Caco-2 (cell line): ENCODE measurements at regions not wholly inside any gene's neighbourhood (a gene's known extent, or its start where the extent isn't known, plus 50 kb on each side); places are given as distances from the start of the nearest gene placed in this dataset.

Source experiments
- BruUV-seq: library from RNA; stranded (reverse); fragments of 400-500 nt; replicated peaks from 2 replicates; lab custom pipeline; 2021; lab: Mats Ljungman, UMichigan
- CTCF ChIA-PET: fragments of 300-600 bp; sonication (Branson Sonifier 250); formaldehyde crosslinking; loops from one replicate; lab custom pipeline; 2022; ENCODE audit warnings: antibody characterized with exemption; lab: Charles Lee
- POLR2A ChIA-PET: fragments of 300-600 bp; sonication (Branson Sonifier 250); formaldehyde crosslinking; loops from one replicate; lab custom pipeline; 2022; ENCODE audit warnings: antibody characterized with exemption; lab: Charles Lee
- DNase-seq, 2 experiments: peaks; one replicate each; pipeline versions ENCODE4 v3.0.0 to v3.0.0-alpha.2; 2020 to 2022
- H3K27me3 ChIP-seq: replicated peaks from 2 replicates; pipeline ENCODE4 v1.6.0; 2011; ENCODE audit warnings: low read length; ENCODE audit not compliant: control insufficient read depth, insufficient read depth
- H3K36me3 ChIP-seq: 2 replicates; pipeline ENCODE4 v1.5.1; 2011; ENCODE audit warnings: low read length; ENCODE audit not compliant: control insufficient read depth, insufficient read depth
- H3K4me1 ChIP-seq: fragments of 250-450 bp; sonication (Bioruptor Pico); 2 replicates; pipeline ENCODE4 v1.5.1; 2020; ENCODE audit warnings: mild to moderate bottlenecking
- H3K4me3 ChIP-seq: 2 replicates; pipeline ENCODE4 v1.5.1; 2011; ENCODE audit warnings: low read depth, mild to moderate bottlenecking, control low read depth, low read length
- H3K9me3 ChIP-seq: fragments of 250-450 bp; sonication (Bioruptor Pico); 2 replicates; pipeline ENCODE4 v1.5.1; 2020; ENCODE audit warnings: mild to moderate bottlenecking, moderate library complexity
- H3K27ac Mint-ChIP-seq: one replicate; pipeline ENCODE4 v1.8.0; 2022; ENCODE audit warnings: mixed read lengths; ENCODE audit not compliant: unreplicated experiment
- H3K27me3 Mint-ChIP-seq: one replicate; pipeline ENCODE4 v1.8.0; 2022; ENCODE audit warnings: mixed read lengths; ENCODE audit not compliant: insufficient read depth, unreplicated experiment
- H3K36me3 Mint-ChIP-seq: one replicate; pipeline ENCODE4 v1.8.0; 2022; ENCODE audit warnings: mild to moderate bottlenecking, mixed read lengths; ENCODE audit not compliant: insufficient read depth, unreplicated experiment
- H3K4me1 Mint-ChIP-seq: one replicate; pipeline ENCODE4 v1.8.0; 2022; ENCODE audit warnings: low read depth, mixed read lengths; ENCODE audit not compliant: unreplicated experiment
- H3K4me3 Mint-ChIP-seq: one replicate; pipeline ENCODE4 v1.8.0; 2022; ENCODE audit warnings: mild to moderate bottlenecking, moderate library complexity, mixed read lengths; ENCODE audit not compliant: unreplicated experiment
- H3K9me3 Mint-ChIP-seq: one replicate; pipeline ENCODE4 v1.8.0; 2022; ENCODE audit warnings: mixed read lengths; ENCODE audit not compliant: unreplicated experiment
- intact Hi-C: fragments of 100-400 bp; cut with micrococcal nuclease; formaldehyde crosslinking; loops from one replicate; pipeline ENCODE4 v1.10.0; 2022; ENCODE audit not compliant: unreplicated experiment
- TF ChIP-seq, protein P1 (sequence below), 2 experiments: fragments of 200-600 bp in 1 of 2; IDR thresholded peaks; 1 replicate in 1 of 2; 2 replicates in 1 of 2; pipeline versions ENCODE4 v1.5.1 to v1.8.0; 2011 to 2022; ENCODE audit warnings: antibody characterized with exemption in 1 of 2, control low read depth in 1 of 2, inconsistent platforms in 1 of 2, low read depth in 1 of 2, low read length in 1 of 2, mild to moderate bottlenecking in 1 of 2, moderate library complexity in 1 of 2; ENCODE audit not compliant: insufficient read depth in 1 of 2, severe bottlenecking in 1 of 2, unreplicated experiment in 1 of 2

DNA sequence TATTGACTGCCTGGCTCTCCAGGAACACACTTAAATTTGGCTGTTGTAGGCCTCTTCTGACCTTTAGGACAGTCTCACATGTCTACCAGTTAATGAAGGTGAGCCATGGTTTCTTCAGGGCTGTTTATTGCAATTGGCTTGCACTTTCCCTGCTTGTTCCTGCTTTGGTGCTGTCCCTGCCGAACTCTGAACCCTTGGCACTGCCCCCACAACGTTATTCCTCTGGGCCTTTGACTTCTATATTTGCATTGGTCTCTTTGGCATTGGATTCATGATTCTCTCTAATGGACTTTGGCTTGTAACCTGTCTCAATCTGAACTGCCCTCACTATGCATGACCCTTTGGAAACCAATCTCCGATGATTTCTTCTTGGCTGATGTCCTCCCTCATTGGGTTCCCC lies 299.4 kb downstream of the UTP18 start:
- TF ChIP-seq, protein P1, sequence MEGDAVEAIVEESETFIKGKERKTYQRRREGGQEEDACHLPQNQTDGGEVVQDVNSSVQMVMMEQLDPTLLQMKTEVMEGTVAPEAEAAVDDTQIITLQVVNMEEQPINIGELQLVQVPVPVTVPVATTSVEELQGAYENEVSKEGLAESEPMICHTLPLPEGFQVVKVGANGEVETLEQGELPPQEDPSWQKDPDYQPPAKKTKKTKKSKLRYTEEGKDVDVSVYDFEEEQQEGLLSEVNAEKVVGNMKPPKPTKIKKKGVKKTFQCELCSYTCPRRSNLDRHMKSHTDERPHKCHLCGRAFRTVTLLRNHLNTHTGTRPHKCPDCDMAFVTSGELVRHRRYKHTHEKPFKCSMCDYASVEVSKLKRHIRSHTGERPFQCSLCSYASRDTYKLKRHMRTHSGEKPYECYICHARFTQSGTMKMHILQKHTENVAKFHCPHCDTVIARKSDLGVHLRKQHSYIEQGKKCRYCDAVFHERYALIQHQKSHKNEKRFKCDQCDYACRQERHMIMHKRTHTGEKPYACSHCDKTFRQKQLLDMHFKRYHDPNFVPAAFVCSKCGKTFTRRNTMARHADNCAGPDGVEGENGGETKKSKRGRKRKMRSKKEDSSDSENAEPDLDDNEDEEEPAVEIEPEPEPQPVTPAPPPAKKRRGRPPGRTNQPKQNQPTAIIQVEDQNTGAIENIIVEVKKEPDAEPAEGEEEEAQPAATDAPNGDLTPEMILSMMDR (IDR thresholded peaks at IDR 0.05; ENCODE audit: insufficient read depth in 1 of 2, low read depth in 1 of 2, low read length in 1 of 2, severe bottlenecking in 1 of 2, unreplicated experiment in 1 of 2): no peak
- H3K4me1 Mint-ChIP-seq: no peaks in the 10 kb centered on the region
- H3K9me3 Mint-ChIP-seq: no peaks in the 10 kb centered on the region
- intact Hi-C loops: no loop called here
- Histone ChIP-seq H3K4me1 (no peaks in the 10 kb centered on the region), H3K4me3 (no peak overlapping the region), H3K9me3 (no peaks in the 10 kb centered on the region; the same call in 1 of the 2 replicates), H3K36me3 (no peaks in the 10 kb centered on the region), H3K27me3 (peaks cover 3% of the 10 kb centered on the region)
- BruUV-seq: no TSS peak
- H3K36me3 Mint-ChIP-seq: no peaks in the 10 kb centered on the region
- POLR2A ChIA-PET: no interaction called here
- no peak overlapping the region for H3K27ac Mint-ChIP-seq
- peaks cover 32% of the 10 kb centered on the region for H3K27me3 Mint-ChIP-seq
- no peak for DNase-seq
- no peak overlapping the region for H3K4me3 Mint-ChIP-seq
- CTCF ChIA-PET: no interaction called here

DNA sequence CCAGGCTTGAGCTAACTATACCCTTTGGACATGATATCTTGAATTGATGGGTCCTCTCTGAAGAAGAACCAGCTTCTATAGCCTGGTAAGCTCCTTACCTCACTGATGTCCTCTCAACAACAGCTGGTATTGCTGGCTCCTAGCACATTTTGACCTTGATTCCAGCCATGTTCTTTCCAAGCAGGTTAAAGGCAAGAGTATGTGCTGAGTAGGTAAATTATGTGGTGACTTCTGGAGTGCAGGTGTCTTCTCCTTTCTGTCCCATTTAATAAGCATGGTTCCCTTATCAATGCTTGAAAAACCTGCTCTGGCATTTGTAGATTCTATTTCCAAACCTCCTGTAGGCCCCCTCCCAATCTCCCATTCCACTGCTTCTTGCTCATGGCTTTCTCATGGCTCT lies 300.1 kb downstream of the UTP18 start:
- no peaks in the 10 kb centered on the region for H3K36me3 Mint-ChIP-seq
- H3K9me3 Mint-ChIP-seq: no peaks in the 10 kb centered on the region
- Histone ChIP-seq H3K4me1 (no peaks in the 10 kb centered on the region), H3K4me3 (no peak overlapping the region), H3K27me3 (peaks cover 3% of the 10 kb centered on the region), H3K9me3 (no peaks in the 10 kb centered on the region; the same call in 1 of the 2 replicates), H3K36me3 (no peaks in the 10 kb centered on the region)
- no peak overlapping the region for H3K4me3 Mint-ChIP-seq
- TF ChIP-seq, protein P1 (IDR thresholded peaks at IDR 0.05; ENCODE audit: insufficient read depth in 1 of 2, low read depth in 1 of 2, low read length in 1 of 2, severe bottlenecking in 1 of 2, unreplicated experiment in 1 of 2): no peak
- no peak overlapping the region for H3K27ac Mint-ChIP-seq
- peaks cover 29% of the 10 kb centered on the region for H3K27me3 Mint-ChIP-seq
- intact Hi-C loops: no loop called here
- BruUV-seq: no TSS peak
- ChIA-PET POLR2A (no interaction called here), CTCF (no interaction called here)
- no peaks in the 10 kb centered on the region for H3K4me1 Mint-ChIP-seq
- DNase-seq: no peak

DNA sequence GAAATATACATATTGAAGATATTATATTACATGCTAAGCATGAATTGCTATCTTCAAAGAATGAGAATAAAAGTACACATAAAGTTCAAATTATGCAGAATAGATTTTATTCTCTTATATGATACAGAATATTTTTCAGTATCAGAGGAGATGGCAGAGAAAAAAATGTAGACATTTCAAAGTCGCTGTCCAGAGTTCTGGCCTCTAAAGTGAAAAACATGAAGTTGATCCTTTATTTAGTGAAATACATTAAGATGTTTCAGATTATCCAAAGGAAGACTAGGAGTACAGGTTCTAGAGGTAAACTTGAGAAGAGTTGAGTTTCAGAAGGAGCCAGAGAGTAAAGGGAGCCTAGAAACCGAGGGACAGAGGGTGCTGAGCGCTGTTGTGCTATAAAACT lies 303.6 kb downstream of the UTP18 start:
- Mint-ChIP-seq H3K9me3 (no peaks in the 10 kb centered on the region), H3K27me3 (peaks cover 32% of the 10 kb centered on the region), H3K4me1 (no peaks in the 10 kb centered on the region), H3K4me3 (no peak overlapping the region), H3K27ac (no peak overlapping the region), H3K36me3 (no peaks in the 10 kb centered on the region)
- H3K27me3 ChIP-seq: peaks cover 3% of the 10 kb centered on the region
- ChIA-PET POLR2A (no interaction called here), CTCF (no interaction called here)
- intact Hi-C loops: no loop called here
- no peak for DNase-seq
- no peaks in the 10 kb centered on the region for H3K9me3 ChIP-seq
- BruUV-seq: no TSS peak
- H3K4me1 ChIP-seq: no peaks in the 10 kb centered on the region
- H3K36me3 ChIP-seq: no peaks in the 10 kb centered on the region
- no peak overlapping the region for H3K4me3 ChIP-seq
- TF ChIP-seq, protein P1 (IDR thresholded peaks at IDR 0.05; ENCODE audit: insufficient read depth in 1 of 2, low read depth in 1 of 2, low read length in 1 of 2, severe bottlenecking in 1 of 2, unreplicated experiment in 1 of 2): no peak
